HepG2 (cell line): ENCODE measurements at regions not wholly inside any gene's neighbourhood (a gene's known extent, or its start where the extent isn't known, plus 50 kb on each side); places are given as distances from the start of the nearest gene placed in this dataset.

Experiments
- ATAC-seq: fragments of 200-7000 bp; cut with Tn5 transposase; 3 replicates; pipeline ENCODE4 v1.9.1; 2020; ENCODE audit warnings: mild to moderate bottlenecking, moderate library complexity
- BruUV-seq: library from RNA; stranded (reverse); fragments of 400-500 nt; replicated peaks from 2 replicates; lab custom pipeline; 2021; lab: Mats Ljungman, UMichigan
- CTCF ChIA-PET: fragments of 300-600 bp; formaldehyde crosslinking; extraction: SDS; loops from one replicate; lab custom pipeline; 2021; ENCODE audit warnings: low total read pairs, inconsistent platforms, low intra/inter-chr PET ratio; lab: Yijun Ruan, JAX
- POLR2A ChIA-PET: fragments of 350-600 bp; sonication (Branson Sonifier 250); formaldehyde crosslinking; loops from one replicate; lab custom pipeline; 2020; ENCODE audit warnings: antibody characterized with exemption, inconsistent platforms; lab: Yijun Ruan, JAX
- DNase-seq: peaks from one replicate; pipeline ENCODE4 v3.0.0-alpha.2; 2015; ENCODE audit warnings: low spot score
- FAIRE-seq: peaks from 3 replicates; lab custom pipeline; 2011; peaks lifted over from hg19 to GRCh38; lab: Jason Lieb, UNC
- H2AFZ ChIP-seq: one replicate; pipeline ENCODE4 v1.6.1; 2011; ENCODE audit warnings: low read length, inconsistent platforms
- H3K27ac ChIP-seq: fragments of 300-600 bp; 3 replicates; pipeline ENCODE4 v1.8.0; 2011; ENCODE audit warnings: mixed run types, mild to moderate bottlenecking, mixed read lengths, low read length, inconsistent platforms; ENCODE audit not compliant: insufficient read depth; ENCODE audit errors: extremely low read length
- H3K27me3 ChIP-seq, 2 experiments: fragments of 200-600 bp in 1 of 2; 2 replicates in 1 of 2; 3 replicates in 1 of 2; pipeline versions ENCODE4 v1.6.0 to v1.8.0; 2011; ENCODE audit warnings: low read length in 2 of 2, mild to moderate bottlenecking in 2 of 2, moderate library complexity in 2 of 2, inconsistent platforms in 1 of 2; ENCODE audit not compliant: insufficient read depth in 2 of 2, control insufficient read depth in 1 of 2
- H3K36me3 ChIP-seq, 2 experiments: fragments of 200-600 bp in 1 of 2; replicated peaks in 1 of 2; 2 replicates in 1 of 2; 3 replicates in 1 of 2; pipeline versions ENCODE4 v1.5.1 to v1.8.0; 2011; ENCODE audit warnings: low read length in 2 of 2, inconsistent platforms in 1 of 2; ENCODE audit not compliant: insufficient read depth in 2 of 2, control insufficient read depth in 1 of 2
- H3K4me1 ChIP-seq: 2 replicates; pipeline ENCODE4 v1.5.1; 2012; ENCODE audit warnings: low read length, inconsistent platforms; ENCODE audit not compliant: insufficient read depth
- H3K4me2 ChIP-seq: 2 replicates; pipeline ENCODE4 v1.6.0; 2011; ENCODE audit warnings: low read depth, low read length, inconsistent platforms
- H3K4me3 ChIP-seq, 3 experiments: fragments of 200-600 bp in 1 of 3; sonication (generic), shearing (Covaris generic) in 1 of 3; replicated peaks in 1 of 3; 2 replicates each; pipeline ENCODE4 v1.5.1; 2011 to 2016; ENCODE audit warnings: low read length in 3 of 3, inconsistent platforms in 2 of 3, low read depth in 2 of 3, mild to moderate bottlenecking in 2 of 3, control low read depth in 1 of 3, mixed read lengths in 1 of 3; ENCODE audit not compliant: insufficient read depth in 1 of 3
- H3K79me2 ChIP-seq: one replicate; pipeline ENCODE4 v1.6.1; 2011; ENCODE audit warnings: low read length, inconsistent platforms; ENCODE audit not compliant: insufficient read depth
- H3K9ac ChIP-seq: 2 replicates; pipeline ENCODE4 v1.6.0; 2011; ENCODE audit warnings: mild to moderate bottlenecking, low read depth, low read length, inconsistent platforms; ENCODE audit not compliant: insufficient read depth
- H3K9me3 ChIP-seq: 2 replicates; pipeline ENCODE4 v1.5.1; 2012; ENCODE audit warnings: mild to moderate bottlenecking, low read length
- H4K20me1 ChIP-seq: 2 replicates; pipeline ENCODE4 v1.6.0; 2011; ENCODE audit warnings: inconsistent platforms, mild to moderate bottlenecking, low read length, moderate library complexity; ENCODE audit not compliant: insufficient read depth
- HDAC2 ChIP-seq: sonication (generic); formaldehyde crosslinking; IDR thresholded peaks from 2 replicates; pipeline ENCODE4 v1.4.0; 2020; ENCODE audit warnings: missing genetic modification reagents
- HIVEP1 ChIP-seq: sonication (generic); formaldehyde crosslinking; IDR thresholded peaks from 2 replicates; pipeline ENCODE4 v1.4.0; 2020; ENCODE audit warnings: mild to moderate bottlenecking, missing genetic modification reagents
- HOXA5 ChIP-seq: sonication (generic); formaldehyde crosslinking; IDR thresholded peaks from 2 replicates; pipeline ENCODE4 v1.4.0; 2020; ENCODE audit warnings: missing genetic modification reagents
- HOXA9 ChIP-seq: sonication (generic); formaldehyde crosslinking; IDR thresholded peaks from 2 replicates; pipeline ENCODE4 v1.8.1; 2022; ENCODE audit warnings: missing genetic modification reagents, mild to moderate bottlenecking, moderate library complexity, borderline replicate concordance
- KDM5A ChIP-seq: fragments of 200-600 bp; sonication (generic); IDR thresholded peaks from 2 replicates; pipeline ENCODE4 v1.7.0; 2018; ENCODE audit warnings: antibody characterized with exemption, mild to moderate bottlenecking, low read length, borderline replicate concordance
- LCORL ChIP-seq, 2 experiments: fragments of 450-650 bp in 1 of 2; sonication (generic) in 1 of 2; formaldehyde crosslinking in 1 of 2; IDR thresholded peaks; 2 replicates each; pipeline versions ENCODE4 v1.5.0 to v1.6.1; 2017 to 2020; ENCODE audit warnings: antibody characterized with exemption in 1 of 2, missing genetic modification reagents in 1 of 2
- NPAS2 ChIP-seq: sonication (generic); formaldehyde crosslinking; IDR thresholded peaks from 2 replicates; pipeline ENCODE4 v1.8.0; 2022; ENCODE audit warnings: mild to moderate bottlenecking, missing genetic modification reagents, borderline replicate concordance
- PATZ1 ChIP-seq: sonication (generic); formaldehyde crosslinking; IDR thresholded peaks from 2 replicates; pipeline ENCODE4 v1.4.0; 2020; ENCODE audit warnings: missing genetic modification reagents
- PITX1 ChIP-seq: sonication (generic); formaldehyde crosslinking; IDR thresholded peaks from 2 replicates; pipeline ENCODE4 v1.5.1; 2020; ENCODE audit warnings: mild to moderate bottlenecking, missing genetic modification reagents
- PLRG1 ChIP-seq: fragments of 450-650 bp; conservative IDR thresholded peaks from 2 replicates; pipeline ENCODE4 v1.6.1; 2016
- SP140L ChIP-seq: sonication (generic); formaldehyde crosslinking; IDR thresholded peaks from 2 replicates; pipeline ENCODE4 v1.4.0; 2020; ENCODE audit warnings: missing genetic modification reagents, borderline replicate concordance
- SP2 ChIP-seq: sonication (generic); formaldehyde crosslinking; IDR thresholded peaks from 2 replicates; pipeline ENCODE4 v1.5.1; 2020; ENCODE audit warnings: mild to moderate bottlenecking, missing genetic modification reagents
- SYNCRIP ChIP-seq: fragments of 200-400 bp; formaldehyde crosslinking; IDR thresholded peaks from 2 replicates; pipeline ENCODE4 v1.6.1; 2018; ENCODE audit warnings: mild to moderate bottlenecking, low read depth, low read length; ENCODE audit not compliant: insufficient read depth
- TSC22D2 ChIP-seq: sonication (generic); formaldehyde crosslinking; IDR thresholded peaks from 2 replicates; pipeline ENCODE4 v1.5.1; 2020; ENCODE audit warnings: missing genetic modification reagents, mild to moderate bottlenecking, borderline replicate concordance
- ZMAT3 ChIP-seq: sonication (generic); formaldehyde crosslinking; conservative IDR thresholded peaks from 2 replicates; pipeline ENCODE4 v1.7.0; 2021; ENCODE audit warnings: missing genetic modification reagents
- ZNF124 ChIP-seq: sonication (generic); formaldehyde crosslinking; IDR thresholded peaks from 2 replicates; pipeline ENCODE4 v1.4.0; 2020; ENCODE audit warnings: missing genetic modification reagents
- ZNF3 ChIP-seq: IDR thresholded peaks from 2 replicates; pipeline ENCODE4 v1.7.0; 2017; ENCODE audit warnings: inconsistent platforms
- ZNF430 ChIP-seq: sonication (generic); formaldehyde crosslinking; IDR thresholded peaks from 2 replicates; pipeline ENCODE4 v1.9.0; 2021; ENCODE audit warnings: mild to moderate bottlenecking, missing genetic modification reagents
- WGBS: methylation state at CpG from one replicate; pipeline ENCODE4 v1.1.6; 2017; ENCODE audit warnings: low lambda C conversion rate; 5-methylcytosine and 5-hydroxymethylcytosine counted together
- in situ Hi-C: cut with HindIII; loops from 2 replicates; pipeline ENCODE4 v1.10.0; 2017; ENCODE audit warnings: low pct_unique_long_range_greater_than_20kb; ENCODE audit not compliant: extremely low pct_ligation_motif_present
- intact Hi-C: fragments of 100-400 bp; cut with micrococcal nuclease; formaldehyde crosslinking; loops from one replicate; pipeline ENCODE4 v1.10.0; 2022; ENCODE audit not compliant: unreplicated experiment
- TF ChIP-seq, protein P1 (sequence below): sonication (generic); formaldehyde crosslinking; conservative IDR thresholded peaks from 2 replicates; pipeline ENCODE4 v1.5.0; 2020; ENCODE audit warnings: missing genetic modification reagents

- intact Hi-C loops (no loop called here), in situ Hi-C loops (no loop called here)
- FAIRE-seq: no peak
- H3K27ac ChIP-seq: no peak overlapping the region
- H4K20me1 ChIP-seq: no peaks in the 10 kb centered on the region
- no peak overlapping the region for H2AFZ ChIP-seq
- 100% methylated on average over 6 of the region's 9 CpGs for WGBS
- TF ChIP-seq ZMAT3 (CRISPR knock-in tag) (no peak), PATZ1 (CRISPR knock-in tag) (no peak), ZNF430 (CRISPR knock-in tag) (no peak), SP140L (CRISPR knock-in tag) (no peak), HIVEP1 (CRISPR knock-in tag) (no peak), HDAC2 (no peak), TSC22D2 (no peak), SYNCRIP (no peak), PLRG1 (no peak), LCORL (IDR thresholded peaks at IDR 0.05) (no peak), LCORL (CRISPR knock-in tag; IDR thresholded peaks at IDR 0.05) (no peak), HOXA9 (CRISPR knock-in tag) (no peak), ZNF3 (CRISPR knock-in tag) (no peak), HOXA5 (no peak), KDM5A (no peak), ZNF124 (CRISPR knock-in tag) (no peak), NPAS2 (CRISPR knock-in tag) (no peak), SP2 (CRISPR knock-in tag) (no peak), PITX1 (CRISPR knock-in tag) (no peak)
- TF ChIP-seq, protein P1, sequence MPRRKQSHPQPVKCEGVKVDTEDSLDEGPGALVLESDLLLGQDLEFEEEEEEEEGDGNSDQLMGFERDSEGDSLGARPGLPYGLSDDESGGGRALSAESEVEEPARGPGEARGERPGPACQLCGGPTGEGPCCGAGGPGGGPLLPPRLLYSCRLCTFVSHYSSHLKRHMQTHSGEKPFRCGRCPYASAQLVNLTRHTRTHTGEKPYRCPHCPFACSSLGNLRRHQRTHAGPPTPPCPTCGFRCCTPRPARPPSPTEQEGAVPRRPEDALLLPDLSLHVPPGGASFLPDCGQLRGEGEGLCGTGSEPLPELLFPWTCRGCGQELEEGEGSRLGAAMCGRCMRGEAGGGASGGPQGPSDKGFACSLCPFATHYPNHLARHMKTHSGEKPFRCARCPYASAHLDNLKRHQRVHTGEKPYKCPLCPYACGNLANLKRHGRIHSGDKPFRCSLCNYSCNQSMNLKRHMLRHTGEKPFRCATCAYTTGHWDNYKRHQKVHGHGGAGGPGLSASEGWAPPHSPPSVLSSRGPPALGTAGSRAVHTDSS: no peak
- H3K27me3 ChIP-seq: no peaks in the 10 kb centered on the region
- CTCF ChIA-PET: no interaction called here
- ATAC-seq: no peak
- no peak overlapping the region for H3K4me3 ChIP-seq
- no peak overlapping the region for H3K9ac ChIP-seq
- H3K4me1 ChIP-seq: peaks cover 24% of the 10 kb centered on the region
- no peaks in the 10 kb centered on the region for H3K9me3 ChIP-seq
- H3K79me2 ChIP-seq: no peaks in the 10 kb centered on the region
- no peak overlapping the region for H3K4me2 ChIP-seq
- DNase-seq: no peak
- POLR2A ChIA-PET: no interaction called here
- BruUV-seq: no TSS peak
- H3K36me3 ChIP-seq: no peaks in the 10 kb centered on the region
These were observed 173.9 kb downstream of the FOXO1 start for GRCh38 chr13:40492511-40492910.
